NCI-H2107 treated with DMSO at 0.1 percent for 48 hours (cell line): ENCODE measurements at regions not wholly inside any gene's neighbourhood (a gene's known extent, or its start where the extent isn't known, plus 50 kb on each side); places are given as distances from the start of the nearest gene placed in this dataset.

Experiments
- DNase-seq: peaks from one replicate; lab custom pipeline; 2025; ENCODE audit not compliant: unreplicated experiment; lab: John Stamatoyannopoulos, UW

- DNase-seq = peak; percentile 86
These were observed 87.4 kb downstream of the CHST2 start for GRCh38 chr3:143206955-143207337.

- peak; percentile 85 for DNase-seq
These were observed 87.9 kb downstream of the CHST2 start for GRCh38 chr3:143207338-143207961.

- no peak for DNase-seq
These were observed 89.6 kb downstream of the CHST2 start for GRCh38 chr3:143208976-143209714.

GRCh38 chr3:143209715-143210059, 90.1 kb downstream of the CHST2 start:
- no peak for DNase-seq

- DNase-seq = no peak
These were observed 90.6 kb downstream of the CHST2 start for GRCh38 chr3:143210141-143210540.

GRCh38 chr3:143215059-143215458, 95.5 kb downstream of the CHST2 start:
- DNase-seq = no peak
